Activated naive CD4-positive, alpha-beta T cell treated with anti-CD3 and anti-CD28 coated beads for 36 hours (primary cell): ENCODE measurements at regions not wholly inside any gene's neighbourhood (a gene's known extent, or its start where the extent isn't known, plus 50 kb on each side); places are given as distances from the start of the nearest gene placed in this dataset.

Source experiments
- CTCF ChIA-PET: fragments of 350-600 bp; sonication (Branson Sonifier 250); formaldehyde crosslinking; loops from one replicate; lab custom pipeline; 2021; ENCODE audit warnings: antibody characterized with exemption; lab: Charles Lee
- DNase-seq: peaks from one replicate; pipeline ENCODE4 v3.0.0-alpha.2; 2020
- H3K27ac Mint-ChIP-seq: one replicate; pipeline ENCODE4 v1.8.0; 2021; ENCODE audit warnings: mild to moderate bottlenecking, mixed read lengths
- H3K27me3 Mint-ChIP-seq: one replicate; pipeline ENCODE4 v1.8.0; 2021; ENCODE audit warnings: low read depth, mixed read lengths
- H3K36me3 Mint-ChIP-seq: one replicate; pipeline ENCODE4 v1.8.0; 2021; ENCODE audit warnings: low read depth, mixed read lengths
- H3K4me1 Mint-ChIP-seq: one replicate; pipeline ENCODE4 v1.8.0; 2021; ENCODE audit warnings: low read depth, mixed read lengths
- H3K4me3 Mint-ChIP-seq: one replicate; pipeline ENCODE4 v1.8.0; 2021; ENCODE audit warnings: mild to moderate bottlenecking, moderate library complexity, mixed read lengths
- H3K9me3 Mint-ChIP-seq: one replicate; pipeline ENCODE4 v1.8.0; 2021; ENCODE audit warnings: mixed read lengths
- intact Hi-C: fragments of 100-400 bp; cut with micrococcal nuclease; formaldehyde crosslinking; loops from one replicate; pipeline ENCODE4 v1.15.1; 2023

- DNase-seq = no peak
- Mint-ChIP-seq H3K4me3 (no peak overlapping the region), H3K9me3 (no peaks in the 10 kb centered on the region), H3K36me3 (no peaks in the 10 kb centered on the region), H3K27me3 (peaks cover 14% of the 10 kb centered on the region), H3K27ac (no peak overlapping the region), H3K4me1 (no peaks in the 10 kb centered on the region)
- intact Hi-C loops = no loop called here
- CTCF ChIA-PET = no interaction called here
These were observed 219.9 kb upstream of the GMDS start for GRCh38 chr6:2465336-2465735.

GRCh38 chr6:2464641-2465040, 219.2 kb upstream of the GMDS start:
- peaks cover 14% of the 10 kb centered on the region for H3K27me3 Mint-ChIP-seq
- no peaks in the 10 kb centered on the region for H3K4me1 Mint-ChIP-seq
- H3K9me3 Mint-ChIP-seq = no peaks in the 10 kb centered on the region
- CTCF ChIA-PET = no interaction called here
- no peaks in the 10 kb centered on the region for H3K36me3 Mint-ChIP-seq
- no peak overlapping the region for H3K4me3 Mint-ChIP-seq
- no peak for DNase-seq
- H3K27ac Mint-ChIP-seq = no peak overlapping the region
- intact Hi-C loops = no loop called here

GRCh38 chr6:2462831-2463230, 217.4 kb upstream of the GMDS start:
- peaks cover 8% of the 10 kb centered on the region for H3K27me3 Mint-ChIP-seq
- H3K36me3 Mint-ChIP-seq = no peaks in the 10 kb centered on the region
- CTCF ChIA-PET = no interaction called here
- H3K4me1 Mint-ChIP-seq = no peaks in the 10 kb centered on the region
- no peak overlapping the region for H3K4me3 Mint-ChIP-seq
- no peaks in the 10 kb centered on the region for H3K9me3 Mint-ChIP-seq
- H3K27ac Mint-ChIP-seq = no peak overlapping the region
- DNase-seq = no peak
- intact Hi-C loops = no loop called here

GRCh38 chr6:2460216-2460745, 214.9 kb upstream of the GMDS start:
- intact Hi-C loops = no loop called here
- Mint-ChIP-seq H3K4me3 (no peak overlapping the region), H3K27me3 (no peaks in the 10 kb centered on the region), H3K9me3 (no peaks in the 10 kb centered on the region), H3K4me1 (no peaks in the 10 kb centered on the region), H3K36me3 (no peaks in the 10 kb centered on the region), H3K27ac (no peak overlapping the region)
- no peak for DNase-seq
- CTCF ChIA-PET = no interaction called here

GRCh38 chr6:2454180-2454579, 208.8 kb upstream of the GMDS start:
- Mint-ChIP-seq H3K9me3 (no peaks in the 10 kb centered on the region), H3K27me3 (no peaks in the 10 kb centered on the region), H3K27ac (no peak overlapping the region), H3K36me3 (no peaks in the 10 kb centered on the region), H3K4me3 (no peak overlapping the region), H3K4me1 (no peaks in the 10 kb centered on the region)
- no peak for DNase-seq
- CTCF ChIA-PET = interaction anchor here (1.6 kb wide), 1 partner anchor 181 kb away, joined by 3 read pairs; no protein-coding TSS in a partner anchor
- intact Hi-C loops = loop anchor here (10.0 kb wide), 1 partner anchor 181 kb away; no protein-coding TSS in a partner anchor

GRCh38 chr6:2450546-2450945, 205.1 kb upstream of the GMDS start:
- CTCF ChIA-PET = no interaction called here
- Mint-ChIP-seq H3K27me3 (no peaks in the 10 kb centered on the region), H3K4me3 (no peak overlapping the region), H3K4me1 (peaks cover 5% of the 10 kb centered on the region), H3K9me3 (no peaks in the 10 kb centered on the region), H3K27ac (no peak overlapping the region), H3K36me3 (no peaks in the 10 kb centered on the region)
- intact Hi-C loops = loop anchor here (10.0 kb wide), 1 partner anchor 184 kb away; no protein-coding TSS in a partner anchor
- no peak for DNase-seq

GRCh38 chr6:2449572-2449940, 204.2 kb upstream of the GMDS start:
- no peak overlapping the region for H3K4me3 Mint-ChIP-seq
- intact Hi-C loops = loop anchor here (2.0 kb wide), 2 partner anchors 845 to 853 kb away; no protein-coding TSS in a partner anchor
- H3K27me3 Mint-ChIP-seq = no peaks in the 10 kb centered on the region
- H3K27ac Mint-ChIP-seq = no peak overlapping the region
- no peak for DNase-seq
- H3K36me3 Mint-ChIP-seq = no peaks in the 10 kb centered on the region
- H3K9me3 Mint-ChIP-seq = no peaks in the 10 kb centered on the region
- peaks cover 5% of the 10 kb centered on the region for H3K4me1 Mint-ChIP-seq
- CTCF ChIA-PET = interaction anchor here (0.5 to 1.5 kb wide), 7 partner anchors 11 to 857 kb away, joined by 3 to 5 read pairs (median 3); partner anchors contain the start of gene MYLK4

GRCh38 chr6:2448826-2449571, 203.6 kb upstream of the GMDS start:
- H3K36me3 Mint-ChIP-seq = no peaks in the 10 kb centered on the region
- intact Hi-C loops = loop anchor here (1.0 to 2.0 kb wide), 3 partner anchors 240 to 852 kb away; no protein-coding TSS in a partner anchor
- peak; percentile 48 for DNase-seq

GRCh38 chr6:2447931-2448330, 202.5 kb upstream of the GMDS start:
- no peak overlapping the region for H3K4me3 Mint-ChIP-seq
- CTCF ChIA-PET = interaction anchor here (0.7 to 1.5 kb wide), 6 partner anchors 9 to 429 kb away, joined by 3 to 5 read pairs (median 3); no protein-coding TSS in a partner anchor
- DNase-seq = no peak
- H3K36me3 Mint-ChIP-seq = no peaks in the 10 kb centered on the region
- no peaks in the 10 kb centered on the region for H3K9me3 Mint-ChIP-seq
- H3K27ac Mint-ChIP-seq = no peak overlapping the region
- intact Hi-C loops = loop anchor here (1.0 to 2.0 kb wide), 3 partner anchors 239 to 851 kb away; no protein-coding TSS in a partner anchor
- peaks cover 5% of the 10 kb centered on the region for H3K4me1 Mint-ChIP-seq
- H3K27me3 Mint-ChIP-seq = no peaks in the 10 kb centered on the region

More at GRCh38 chr6:2448826-2449571, 203.6 kb upstream of the GMDS start:
- Mint-ChIP-seq H3K4me1 (peaks cover 5% of the 10 kb centered on the region), H3K27me3 (no peaks in the 10 kb centered on the region), H3K9me3 (no peaks in the 10 kb centered on the region), H3K4me3 (peak overlapping the region; percentile 28), H3K27ac (no peak overlapping the region)
- CTCF ChIA-PET = interaction anchor here (0.5 to 1.5 kb wide), 10 partner anchors 10 to 981 kb away, joined by 3 to 5 read pairs (median 3); partner anchors contain the start of gene MYLK4

GRCh38 chr6:2447318-2447920, 202.0 kb upstream of the GMDS start:
- Mint-ChIP-seq H3K27ac (no peak overlapping the region), H3K27me3 (no peaks in the 10 kb centered on the region), H3K9me3 (no peaks in the 10 kb centered on the region), H3K4me1 (peaks cover 5% of the 10 kb centered on the region), H3K36me3 (no peaks in the 10 kb centered on the region), H3K4me3 (no peak overlapping the region)
- DNase-seq = no peak
- CTCF ChIA-PET = interaction anchor here (0.7 to 1.2 kb wide), 2 partner anchors 129 to 187 kb away, joined by 3 read pairs; no protein-coding TSS in a partner anchor
- intact Hi-C loops = no loop called here

GRCh38 chr6:2441601-2442475, 196.4 kb upstream of the GMDS start:
- no peaks in the 10 kb centered on the region for H3K36me3 Mint-ChIP-seq
- H3K27ac Mint-ChIP-seq = no peak overlapping the region
- no peak for DNase-seq
- H3K27me3 Mint-ChIP-seq = no peaks in the 10 kb centered on the region
- no peaks in the 10 kb centered on the region for H3K9me3 Mint-ChIP-seq
- CTCF ChIA-PET = no interaction called here
- no peak overlapping the region for H3K4me3 Mint-ChIP-seq
- no peaks in the 10 kb centered on the region for H3K4me1 Mint-ChIP-seq
- intact Hi-C loops = no loop called here

GRCh38 chr6:2440516-2440915, 195.1 kb upstream of the GMDS start:
- CTCF ChIA-PET = no interaction called here
- DNase-seq = no peak
- Mint-ChIP-seq H3K27me3 (no peaks in the 10 kb centered on the region), H3K4me1 (no peaks in the 10 kb centered on the region), H3K27ac (no peak overlapping the region), H3K36me3 (no peaks in the 10 kb centered on the region), H3K9me3 (no peaks in the 10 kb centered on the region), H3K4me3 (no peak overlapping the region)
- intact Hi-C loops = no loop called here
